MCF 10A (cell line): ENCODE measurements at regions not wholly inside any gene's neighbourhood (a gene's known extent, or its start where the extent isn't known, plus 50 kb on each side); places are given as distances from the start of the nearest gene placed in this dataset.

Source experiments
- BruUV-seq: library from RNA; stranded (reverse); fragments of 400-500 nt; replicated peaks from 2 replicates; lab custom pipeline; 2021; lab: Mats Ljungman, UMichigan
- CTCF ChIA-PET: fragments of 300-600 bp; sonication (Branson Sonifier 250); formaldehyde crosslinking; extraction: SDS; loops from one replicate; lab custom pipeline; 2021; ENCODE audit warnings: antibody characterized with exemption, inconsistent platforms; lab: Yijun Ruan, JAX
- POLR2A ChIA-PET: fragments of 300-600, 350-650 bp; sonication (Branson Sonifier 250); formaldehyde crosslinking; extraction: SDS; loops from one replicate; lab custom pipeline; 2020; ENCODE audit warnings: antibody characterized with exemption, inconsistent platforms; lab: Yijun Ruan, JAX
- DNase-seq: peaks from one replicate; pipeline ENCODE4 v3.0.0-alpha.2; 2018; ENCODE audit not compliant: unreplicated experiment
- H3K27ac Mint-ChIP-seq: one replicate; pipeline ENCODE4 v1.8.0; 2022; ENCODE audit warnings: mild to moderate bottlenecking, low read depth, mixed read lengths; ENCODE audit not compliant: unreplicated experiment
- H3K27me3 Mint-ChIP-seq: one replicate; pipeline ENCODE4 v1.8.0; 2022; ENCODE audit warnings: mixed read lengths; ENCODE audit not compliant: insufficient read depth, unreplicated experiment
- H3K36me3 Mint-ChIP-seq: one replicate; pipeline ENCODE4 v1.8.0; 2022; ENCODE audit warnings: mild to moderate bottlenecking, moderate library complexity, mixed read lengths; ENCODE audit not compliant: insufficient read depth, unreplicated experiment
- H3K4me1 Mint-ChIP-seq: one replicate; pipeline ENCODE4 v1.8.0; 2022; ENCODE audit warnings: mixed read lengths; ENCODE audit not compliant: insufficient read depth, unreplicated experiment
- H3K4me3 Mint-ChIP-seq: one replicate; pipeline ENCODE4 v1.8.0; 2022; ENCODE audit warnings: mild to moderate bottlenecking, moderate library complexity, mixed read lengths; ENCODE audit not compliant: unreplicated experiment
- H3K9me3 Mint-ChIP-seq: one replicate; pipeline ENCODE4 v1.8.0; 2022; ENCODE audit warnings: mixed read lengths; ENCODE audit not compliant: unreplicated experiment
- intact Hi-C: fragments of 100-400 bp; cut with micrococcal nuclease; formaldehyde crosslinking; loops from 2 replicates; pipeline ENCODE4 v1.14.1; 2022
- TF ChIP-seq, protein P1 (sequence below): fragments of 200-600 bp; IDR thresholded peaks from one replicate; pipeline ENCODE4 v1.8.0; 2022; ENCODE audit warnings: antibody characterized with exemption, mild to moderate bottlenecking; ENCODE audit not compliant: unreplicated experiment

DNA sequence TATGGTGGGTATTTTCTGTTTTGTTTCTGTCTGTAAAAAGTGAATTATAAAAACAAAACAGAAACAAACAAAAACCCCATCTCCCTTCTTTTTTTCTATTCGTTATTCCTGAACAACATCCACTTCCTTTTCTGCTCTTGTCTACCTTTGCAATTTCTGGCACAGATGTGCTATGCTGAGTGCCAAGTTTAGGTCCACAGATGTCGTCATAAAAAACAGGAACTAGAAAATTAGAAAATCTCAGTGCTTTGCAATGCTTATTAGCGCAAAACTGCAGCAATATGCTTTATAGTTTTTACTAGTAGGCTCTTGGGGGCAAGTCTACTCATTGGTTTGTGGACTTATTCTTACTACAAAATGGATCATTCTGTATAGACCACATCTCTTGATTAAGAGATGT, 94.2 kb upstream of the PRKCQ start:
- TF ChIP-seq, protein P1, sequence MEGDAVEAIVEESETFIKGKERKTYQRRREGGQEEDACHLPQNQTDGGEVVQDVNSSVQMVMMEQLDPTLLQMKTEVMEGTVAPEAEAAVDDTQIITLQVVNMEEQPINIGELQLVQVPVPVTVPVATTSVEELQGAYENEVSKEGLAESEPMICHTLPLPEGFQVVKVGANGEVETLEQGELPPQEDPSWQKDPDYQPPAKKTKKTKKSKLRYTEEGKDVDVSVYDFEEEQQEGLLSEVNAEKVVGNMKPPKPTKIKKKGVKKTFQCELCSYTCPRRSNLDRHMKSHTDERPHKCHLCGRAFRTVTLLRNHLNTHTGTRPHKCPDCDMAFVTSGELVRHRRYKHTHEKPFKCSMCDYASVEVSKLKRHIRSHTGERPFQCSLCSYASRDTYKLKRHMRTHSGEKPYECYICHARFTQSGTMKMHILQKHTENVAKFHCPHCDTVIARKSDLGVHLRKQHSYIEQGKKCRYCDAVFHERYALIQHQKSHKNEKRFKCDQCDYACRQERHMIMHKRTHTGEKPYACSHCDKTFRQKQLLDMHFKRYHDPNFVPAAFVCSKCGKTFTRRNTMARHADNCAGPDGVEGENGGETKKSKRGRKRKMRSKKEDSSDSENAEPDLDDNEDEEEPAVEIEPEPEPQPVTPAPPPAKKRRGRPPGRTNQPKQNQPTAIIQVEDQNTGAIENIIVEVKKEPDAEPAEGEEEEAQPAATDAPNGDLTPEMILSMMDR, result no peak
- BruUV-seq, result no TSS peak
- Mint-ChIP-seq H3K4me1 (peaks cover 9% of the 10 kb centered on the region), H3K27me3 (no peaks in the 10 kb centered on the region), H3K27ac (no peak overlapping the region), H3K9me3 (no peaks in the 10 kb centered on the region), H3K4me3 (no peak overlapping the region), H3K36me3 (no peaks in the 10 kb centered on the region)
- intact Hi-C loops, result no loop called here
- POLR2A ChIA-PET, result no interaction called here
- CTCF ChIA-PET, result interaction anchor here (0.6 to 1.3 kb wide), 3 partner anchors 48 to 246 kb away, joined by 3 to 5 read pairs (median 4); no protein-coding TSS in a partner anchor
- no peak for DNase-seq

DNA sequence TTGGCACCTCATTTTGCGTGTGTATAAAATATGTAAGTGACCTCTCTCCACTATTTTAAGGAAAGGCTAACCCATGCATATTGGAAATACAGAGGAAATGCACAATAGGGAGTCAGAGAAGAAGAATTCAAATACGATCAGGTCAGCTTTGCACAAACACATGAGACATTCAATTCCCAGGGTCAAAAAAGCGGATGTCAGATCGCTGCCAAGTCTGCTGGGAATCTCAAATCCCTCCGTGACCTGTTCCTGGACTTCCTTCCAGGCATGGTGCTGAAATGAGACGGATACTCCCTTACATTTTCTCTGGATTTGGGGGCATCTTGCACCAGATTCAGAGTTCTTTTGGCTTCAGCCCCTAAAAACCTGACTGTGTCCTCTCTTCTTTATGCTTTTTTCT, 91.9 kb upstream of the PRKCQ start:
- Mint-ChIP-seq H3K27ac (no peak overlapping the region), H3K4me3 (no peak overlapping the region), H3K36me3 (no peaks in the 10 kb centered on the region), H3K9me3 (no peaks in the 10 kb centered on the region), H3K27me3 (no peaks in the 10 kb centered on the region), H3K4me1 (peaks cover 9% of the 10 kb centered on the region)
- DNase-seq, result no peak
- POLR2A ChIA-PET, result interaction anchor here (1.1 to 1.6 kb wide), 3 partner anchors 179 to 257 kb away, joined by 3 to 4 read pairs (median 4); no protein-coding TSS in a partner anchor
- TF ChIP-seq, protein P1, result no peak
- CTCF ChIA-PET, result interaction anchor here (0.6 to 5.7 kb wide), 4 partner anchors 31 to 747 kb away, joined by 3 to 67 read pairs (median 3); no protein-coding TSS in a partner anchor
- intact Hi-C loops, result no loop called here
- no TSS peak for BruUV-seq

DNA sequence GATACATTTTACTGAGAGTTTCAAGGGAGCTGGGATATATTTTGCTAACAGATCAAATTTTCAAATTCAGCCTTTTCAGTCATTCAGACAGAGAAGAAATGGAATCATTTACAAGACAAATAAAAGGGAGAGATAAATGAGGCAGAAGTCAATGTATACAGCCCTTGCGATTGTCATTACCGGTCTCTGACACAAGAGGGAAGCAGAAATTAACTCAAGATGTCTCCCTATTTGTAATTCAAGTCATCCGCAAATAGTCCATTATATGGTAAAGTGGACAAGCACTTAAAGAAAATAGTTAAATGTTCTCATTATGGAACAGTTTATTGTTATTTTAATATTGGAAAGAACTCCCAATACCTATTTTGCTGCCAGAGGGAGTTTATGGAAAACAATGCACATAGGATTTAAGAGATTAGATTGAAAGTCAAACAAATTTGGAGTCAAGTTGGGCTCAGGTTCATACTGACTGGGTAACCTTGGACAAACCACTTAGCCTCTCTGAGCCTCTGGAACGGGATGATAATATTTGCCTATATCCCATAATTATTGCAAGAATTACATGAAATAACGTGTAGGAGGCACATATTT, 89.3 kb upstream of the PRKCQ start:
- Mint-ChIP-seq H3K27me3 (no peaks in the 10 kb centered on the region), H3K36me3 (no peaks in the 10 kb centered on the region), H3K4me3 (no peak overlapping the region), H3K4me1 (peaks cover 4% of the 10 kb centered on the region), H3K9me3 (no peaks in the 10 kb centered on the region), H3K27ac (no peak overlapping the region)
- DNase-seq, result peak; percentile 64
- TF ChIP-seq, protein P1, result peak; percentile 84
- intact Hi-C loops, result loop anchor here (1.0 to 5.0 kb wide), 3 partner anchors 113 to 748 kb away; no protein-coding TSS in a partner anchor
- no TSS peak for BruUV-seq
- ChIA-PET CTCF (interaction anchor here (0.5 to 5.7 kb wide), 26 partner anchors 9 to 749 kb away, joined by 3 to 67 read pairs (median 5); partner anchors contain the start of genes PRKCQ and SFMBT2), POLR2A (interaction anchor here (0.6 to 2.1 kb wide), 3 partner anchors 192 to 752 kb away, joined by 3 to 8 read pairs (median 7); no protein-coding TSS in a partner anchor)

DNA sequence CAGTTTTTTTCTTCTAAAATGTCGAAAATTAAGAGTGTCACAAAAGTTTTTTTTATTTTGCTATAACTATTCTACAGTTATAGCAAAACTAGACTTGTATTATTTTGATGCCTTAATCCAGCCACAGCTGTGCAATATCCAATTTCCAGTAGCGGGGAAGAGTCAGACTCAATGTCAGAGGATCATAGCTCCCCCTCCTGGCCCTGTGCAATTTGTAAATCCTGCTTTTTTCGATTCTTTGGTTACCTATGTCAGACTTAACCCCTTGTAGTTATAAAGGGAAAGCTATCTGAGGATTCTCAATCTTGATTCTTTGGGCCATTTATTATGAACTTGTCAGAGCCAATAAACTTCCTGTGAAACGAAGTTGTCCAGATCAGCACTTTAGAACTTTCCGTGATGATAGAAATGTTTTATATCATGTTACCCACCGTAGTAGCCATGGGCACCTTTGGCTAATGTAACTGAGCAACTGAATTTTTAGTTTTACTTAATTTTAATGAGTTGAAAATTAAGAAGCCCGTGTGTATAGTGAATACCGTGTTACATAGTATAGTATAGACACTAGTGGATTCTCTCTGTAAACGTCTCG, 87.7 kb upstream of the PRKCQ start:
- Mint-ChIP-seq H3K27me3 (no peaks in the 10 kb centered on the region), H3K4me3 (no peak overlapping the region), H3K4me1 (no peaks in the 10 kb centered on the region), H3K9me3 (no peaks in the 10 kb centered on the region), H3K27ac (no peak overlapping the region), H3K36me3 (no peaks in the 10 kb centered on the region)
- POLR2A ChIA-PET, result interaction anchor here (0.9 to 1.2 kb wide), 3 partner anchors 87 to 251 kb away, joined by 3 to 8 read pairs (median 5); no protein-coding TSS in a partner anchor
- CTCF ChIA-PET, result interaction anchor here (0.5 to 5.7 kb wide), 33 partner anchors 8 to 769 kb away, joined by 3 to 67 read pairs (median 4); partner anchors contain the start of gene PRKCQ
- intact Hi-C loops, result loop anchor here (1.0 to 5.0 kb wide), 4 partner anchors 87 to 250 kb away; partner anchors contain the start of gene PRKCQ
- DNase-seq, result peak; percentile 61
- no TSS peak for BruUV-seq
- TF ChIP-seq, protein P1, result peak; percentile 74
